ENCODE measurements at regions not wholly inside any gene's neighbourhood (a gene's known extent, or its start where the extent isn't known, plus 50 kb on each side); places are given as distances from the start of the nearest gene placed in this dataset.

DNA sequence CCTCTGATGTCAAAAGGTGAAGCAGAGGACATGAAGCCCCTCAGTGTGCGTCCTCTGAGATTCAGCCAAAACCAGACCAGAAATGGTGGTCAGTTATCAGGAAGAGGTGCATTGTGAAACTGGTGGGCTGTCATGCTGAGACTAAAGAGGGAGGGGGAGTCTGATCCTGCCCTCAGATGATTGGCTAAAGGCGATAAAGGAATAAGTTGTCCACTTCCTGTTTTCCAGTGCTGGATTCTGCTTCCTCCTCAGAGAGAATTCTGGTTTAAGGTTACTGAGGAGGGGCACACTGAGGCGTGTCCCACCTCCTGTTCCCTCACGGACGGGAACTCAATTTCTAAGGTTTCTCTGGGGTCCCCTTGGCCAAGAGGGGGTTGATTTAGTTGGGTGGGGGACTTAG is 97.0 kb upstream of the UBE3A start:
- no peak overlapping the region for H3K4me3 Mint-ChIP-seq
- H3K27me3 ChIP-seq (ENCODE audit: control insufficient read depth, insufficient read depth, low read length, poor library complexity, severe bottlenecking): no peaks in the 10 kb centered on the region
- no peaks in the 10 kb centered on the region for H3K36me3 ChIP-seq (ENCODE audit: control insufficient read depth, insufficient read depth, low read length)
- peaks cover 3% of the 10 kb centered on the region for H3K4me1 Mint-ChIP-seq
- no peak overlapping the region for H3K27ac ChIP-seq (ENCODE audit: low read depth, low read length)
- no peaks in the 10 kb centered on the region for H3K4me1 ChIP-seq (ENCODE audit: control insufficient read depth, insufficient read depth, low read length)
- H3K9me3 Mint-ChIP-seq: no peaks in the 10 kb centered on the region
- H3K9me3 ChIP-seq (ENCODE audit: control insufficient read depth, low read length): no peaks in the 10 kb centered on the region
- WGBS, 2 experiments (ENCODE audit: insufficient coverage in 1 of 2, insufficient read length in 1 of 2): 97 to 100% methylated on average over 2 to 5 of the region's 5 CpGs
- no peaks in the 10 kb centered on the region for H3K36me3 Mint-ChIP-seq (ENCODE audit: low read depth)
- DNase-seq: no peak
- no peak overlapping the region for H3K4me3 ChIP-seq (ENCODE audit: low read length)
- no peaks in the 10 kb centered on the region for H3K27me3 Mint-ChIP-seq (ENCODE audit: insufficient read depth)
- H3K27ac Mint-ChIP-seq: no peak overlapping the region
- H3K9ac ChIP-seq (ENCODE audit: extremely low read depth, low read length, poor library complexity, severe bottlenecking): no peak overlapping the region
- TF ChIP-seq, protein P1, sequence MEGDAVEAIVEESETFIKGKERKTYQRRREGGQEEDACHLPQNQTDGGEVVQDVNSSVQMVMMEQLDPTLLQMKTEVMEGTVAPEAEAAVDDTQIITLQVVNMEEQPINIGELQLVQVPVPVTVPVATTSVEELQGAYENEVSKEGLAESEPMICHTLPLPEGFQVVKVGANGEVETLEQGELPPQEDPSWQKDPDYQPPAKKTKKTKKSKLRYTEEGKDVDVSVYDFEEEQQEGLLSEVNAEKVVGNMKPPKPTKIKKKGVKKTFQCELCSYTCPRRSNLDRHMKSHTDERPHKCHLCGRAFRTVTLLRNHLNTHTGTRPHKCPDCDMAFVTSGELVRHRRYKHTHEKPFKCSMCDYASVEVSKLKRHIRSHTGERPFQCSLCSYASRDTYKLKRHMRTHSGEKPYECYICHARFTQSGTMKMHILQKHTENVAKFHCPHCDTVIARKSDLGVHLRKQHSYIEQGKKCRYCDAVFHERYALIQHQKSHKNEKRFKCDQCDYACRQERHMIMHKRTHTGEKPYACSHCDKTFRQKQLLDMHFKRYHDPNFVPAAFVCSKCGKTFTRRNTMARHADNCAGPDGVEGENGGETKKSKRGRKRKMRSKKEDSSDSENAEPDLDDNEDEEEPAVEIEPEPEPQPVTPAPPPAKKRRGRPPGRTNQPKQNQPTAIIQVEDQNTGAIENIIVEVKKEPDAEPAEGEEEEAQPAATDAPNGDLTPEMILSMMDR (conservative IDR thresholded peaks at IDR 0.05): no peak

DNA sequence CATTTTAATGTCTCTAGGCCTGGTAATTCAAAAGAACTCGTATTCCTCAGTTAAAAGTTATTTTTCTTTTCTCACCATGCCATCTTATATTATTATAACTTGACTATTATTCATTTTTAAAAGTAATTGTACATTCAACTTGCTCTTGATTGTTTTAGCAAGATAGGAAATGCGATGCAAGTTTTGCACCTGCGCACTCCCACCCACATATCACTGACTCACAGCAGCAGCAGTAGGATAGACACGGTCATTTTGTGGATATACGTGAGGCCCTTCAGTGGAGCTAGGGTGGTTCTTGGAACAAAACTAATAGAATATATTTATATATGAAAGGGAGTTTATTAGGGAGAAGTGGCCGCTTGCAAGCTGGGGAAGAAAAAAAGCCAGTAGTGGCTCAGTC is 95.5 kb upstream of the UBE3A start:
- peaks cover 3% of the 10 kb centered on the region for H3K4me1 Mint-ChIP-seq
- H3K4me3 Mint-ChIP-seq: no peak overlapping the region
- Histone ChIP-seq H3K36me3 (ENCODE audit: control insufficient read depth, insufficient read depth, low read length) (no peaks in the 10 kb centered on the region), H3K27ac (ENCODE audit: low read depth, low read length) (no peak overlapping the region), H3K4me1 (ENCODE audit: control insufficient read depth, insufficient read depth, low read length) (no peaks in the 10 kb centered on the region), H3K27me3 (ENCODE audit: control insufficient read depth, insufficient read depth, low read length, poor library complexity, severe bottlenecking) (no peaks in the 10 kb centered on the region), H3K9me3 (ENCODE audit: control insufficient read depth, low read length) (peaks cover 5% of the 10 kb centered on the region), H3K4me3 (ENCODE audit: low read length) (no peak overlapping the region), H3K9ac (ENCODE audit: extremely low read depth, low read length, poor library complexity, severe bottlenecking) (no peak overlapping the region)
- no peaks in the 10 kb centered on the region for H3K36me3 Mint-ChIP-seq (ENCODE audit: low read depth)
- peaks cover 1% of the 10 kb centered on the region for H3K27me3 Mint-ChIP-seq (ENCODE audit: insufficient read depth)
- H3K9me3 Mint-ChIP-seq: peaks cover 7% of the 10 kb centered on the region
- TF ChIP-seq, protein P1 (conservative IDR thresholded peaks at IDR 0.05): no peak
- no peak for DNase-seq
- no peak overlapping the region for H3K27ac Mint-ChIP-seq
- 96 to 100% methylated on average over 1 to 4 of the region's 6 CpGs for WGBS, 2 experiments (ENCODE audit: insufficient coverage in 1 of 2, insufficient read length in 1 of 2)

DNA sequence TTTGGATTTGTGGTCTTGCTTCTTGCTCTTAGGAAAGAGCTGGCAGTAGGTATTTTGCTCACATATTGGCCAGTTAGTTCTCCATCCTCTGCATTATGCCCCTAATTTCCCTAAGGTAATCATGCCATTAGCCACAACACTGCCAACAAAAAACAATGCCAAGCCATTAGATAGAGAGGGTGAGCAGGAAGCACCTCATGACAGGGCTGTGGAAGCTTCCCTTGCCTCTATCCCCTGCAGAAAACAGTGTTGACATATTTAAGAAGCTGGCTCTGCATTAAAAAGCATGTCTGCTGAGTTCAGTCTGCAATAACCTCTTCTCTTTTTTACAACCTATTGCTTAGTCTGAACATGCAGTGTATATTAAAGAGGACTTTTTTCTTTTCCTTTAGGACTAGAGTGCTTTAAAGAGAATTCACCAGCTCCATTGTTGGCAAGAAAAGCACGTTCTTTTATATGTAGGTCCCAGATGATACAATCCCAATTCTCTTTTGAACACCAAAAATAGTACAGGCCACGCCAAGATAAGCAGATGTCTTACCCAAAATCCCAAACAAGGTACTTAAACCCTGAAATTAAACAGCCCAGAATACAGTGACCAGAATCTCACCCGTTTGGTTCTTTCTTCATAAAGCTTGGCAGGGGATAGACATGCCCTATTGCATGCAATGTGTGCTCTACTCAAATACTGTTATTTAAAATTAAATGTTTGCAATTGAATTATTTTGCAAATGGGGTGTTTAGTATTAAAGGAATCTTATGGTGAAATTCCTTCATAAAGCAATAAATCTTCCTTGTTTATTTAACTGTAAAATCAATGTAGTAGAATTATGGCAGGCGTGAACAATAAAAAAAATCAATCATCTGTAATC is 93.7 kb upstream of the UBE3A start:
- H3K27ac ChIP-seq (ENCODE audit: low read depth, low read length): no peak overlapping the region
- H3K27me3 ChIP-seq (ENCODE audit: control insufficient read depth, insufficient read depth, low read length, poor library complexity, severe bottlenecking): no peaks in the 10 kb centered on the region
- H3K27me3 Mint-ChIP-seq (ENCODE audit: insufficient read depth): peaks cover 1% of the 10 kb centered on the region
- H3K9me3 ChIP-seq (ENCODE audit: control insufficient read depth, low read length): peaks cover 5% of the 10 kb centered on the region
- H3K9me3 Mint-ChIP-seq: peaks cover 10% of the 10 kb centered on the region
- 90 to 100% methylated on average over 1 to 4 of the region's 4 CpGs for WGBS, 2 experiments (ENCODE audit: insufficient coverage in 1 of 2, insufficient read length in 1 of 2)
- DNase-seq: peak; percentile 17
- no peak overlapping the region for H3K9ac ChIP-seq (ENCODE audit: extremely low read depth, low read length, poor library complexity, severe bottlenecking)
- no peak overlapping the region for H3K4me3 ChIP-seq (ENCODE audit: low read length)
- H3K4me1 ChIP-seq (ENCODE audit: control insufficient read depth, insufficient read depth, low read length): no peaks in the 10 kb centered on the region
- H3K36me3 Mint-ChIP-seq (ENCODE audit: low read depth): no peaks in the 10 kb centered on the region
- H3K4me3 Mint-ChIP-seq: no peak overlapping the region
- no peak overlapping the region for H3K27ac Mint-ChIP-seq
- H3K4me1 Mint-ChIP-seq: peaks cover 3% of the 10 kb centered on the region
- H3K36me3 ChIP-seq (ENCODE audit: control insufficient read depth, insufficient read depth, low read length): no peaks in the 10 kb centered on the region
- TF ChIP-seq, protein P1 (conservative IDR thresholded peaks at IDR 0.05): no peak

All from endodermal cell (in vitro differentiated cells).